Inferior parietal cortex (tissue), 1 donor: ENCODE measurements at regions not wholly inside any gene's neighbourhood (a gene's known extent, or its start where the extent isn't known, plus 50 kb on each side); places are given as distances from the start of the nearest gene placed in this dataset.

ENCODE experiments used
- DNase-seq: peaks from one replicate; pipeline ENCODE4 v3.0.0-alpha.2; 2016; ENCODE audit errors: extremely low spot score

- DNase-seq, result no peak
Observed at GRCh38 chr7:28292834-28293526, 112.4 kb upstream of the JAZF1 start.

- DNase-seq, result no peak
Observed at GRCh38 chr7:28293527-28293835, 112.9 kb upstream of the JAZF1 start.

GRCh38 chr7:28296571-28297483 is 115.5 kb upstream of the CREB5 start:
- DNase-seq, result no peak

- DNase-seq, result no peak
Observed at GRCh38 chr7:28297801-28298459, 114.4 kb upstream of the CREB5 start.

- DNase-seq, result peak; percentile 80
Observed at GRCh38 chr7:28298870-28299518, 113.3 kb upstream of the CREB5 start.

- no peak for DNase-seq
Observed at GRCh38 chr7:28299556-28299955, 112.8 kb upstream of the CREB5 start.

GRCh38 chr7:28300488-28300887 is 111.8 kb upstream of the CREB5 start:
- no peak for DNase-seq

GRCh38 chr7:28301148-28301641 is 111.1 kb upstream of the CREB5 start:
- DNase-seq, result no peak

GRCh38 chr7:28304290-28304689 is 108.0 kb upstream of the CREB5 start:
- DNase-seq, result no peak

- DNase-seq, result no peak
Observed at GRCh38 chr7:28309704-28310459, 102.4 kb upstream of the CREB5 start.

GRCh38 chr7:28310460-28310848 is 101.9 kb upstream of the CREB5 start:
- no peak for DNase-seq

GRCh38 chr7:28311670-28312069 is 100.6 kb upstream of the CREB5 start:
- no peak for DNase-seq

GRCh38 chr7:28312948-28313347 is 99.4 kb upstream of the CREB5 start:
- DNase-seq, result no peak

- no peak for DNase-seq
Observed at GRCh38 chr7:28314841-28315240, 97.5 kb upstream of the CREB5 start.

- DNase-seq, result no peak
Observed at GRCh38 chr7:28315565-28316410, 96.5 kb upstream of the CREB5 start.

- no peak for DNase-seq
Observed at GRCh38 chr7:28316489-28316888, 95.8 kb upstream of the CREB5 start.

- DNase-seq, result no peak
Observed at GRCh38 chr7:28318101-28318762, 94.1 kb upstream of the CREB5 start.

- no peak for DNase-seq
Observed at GRCh38 chr7:28323833-28324232, 88.5 kb upstream of the CREB5 start.

- no peak for DNase-seq
Observed at GRCh38 chr7:28328146-28328545, 84.2 kb upstream of the CREB5 start.
